ENCODE measurements at regions not wholly inside any gene's neighbourhood (a gene's known extent, or its start where the extent isn't known, plus 50 kb on each side); places are given as distances from the start of the nearest gene placed in this dataset.

GRCh38 chr20:57794600-57795341, 85.0 kb upstream of the PMEPA1 start:
- POLR2A ChIA-PET (ENCODE audit: unreplicated experiment), result no interaction called here
- no peak overlapping the region for H2BK20ac ChIP-seq (ENCODE audit: low read depth, low read length)

More at GRCh38 chr20:57794600-57795341, 85.0 kb upstream of the PMEPA1 start:
- H3K79me1 ChIP-seq (ENCODE audit: low read depth in 1 of 2, low read length in 2 of 2), result no peaks in the 10 kb centered on the region
- WGBS, 2 experiments (ENCODE audit: extremely low coverage in 2 of 2, insufficient read length in 1 of 2), result 63% methylated on average over 8 of the region's 21 CpGs; no CpG with 5 or more reads in 1 of the 2 experiments
- no peak overlapping the region for H2BK120ac ChIP-seq (ENCODE audit: low read depth, low read length)
- peak overlapping the region; percentile 13 for H2AK9ac ChIP-seq (replicated peaks; ENCODE audit: low read depth, low read length, poor library complexity)
- no peak for TF ChIP-seq POLR2A (IDR thresholded peaks at IDR 0.05; ENCODE audit: low read depth, low read length)
- no peak for TF ChIP-seq MAZ (IDR thresholded peaks at IDR 0.05; ENCODE audit: borderline replicate concordance, low read depth, low read length)
- no peak for TF ChIP-seq MXI1 (IDR thresholded peaks at IDR 0.05; ENCODE audit: borderline replicate concordance, low read depth, low read length)
- TF ChIP-seq NFE2L2 (IDR thresholded peaks at IDR 0.05; ENCODE audit: low read depth, low read length), result no peak
- TF ChIP-seq USF2 (IDR thresholded peaks at IDR 0.05; ENCODE audit: low read depth, low read length), result no peak
- no peak for TF ChIP-seq RCOR1 (IDR thresholded peaks at IDR 0.05; ENCODE audit: insufficient replicate concordance, low read length)
- no peak for TF ChIP-seq ELK1 (IDR thresholded peaks at IDR 0.05; ENCODE audit: borderline replicate concordance, low read depth, low read length)
- TF ChIP-seq CEBPB (IDR thresholded peaks at IDR 0.05; ENCODE audit: low read depth, low read length), result no peak
- no peak for TF ChIP-seq RFX5 (IDR thresholded peaks at IDR 0.05; ENCODE audit: low read depth, low read length)
- TF ChIP-seq SMC3 (IDR thresholded peaks at IDR 0.05; ENCODE audit: low read depth, low read length), result no peak
- TF ChIP-seq MAFK (IDR thresholded peaks at IDR 0.05; ENCODE audit: low read depth, low read length), result no peak
- no peak for TF ChIP-seq BHLHE40 (IDR thresholded peaks at IDR 0.05; ENCODE audit: low read depth, low read length)
- no peak for TF ChIP-seq RAD21 (IDR thresholded peaks at IDR 0.05; ENCODE audit: low read length)
- no peak for TF ChIP-seq CTCF (conservative IDR thresholded peaks at IDR 0.05; ENCODE audit: low read depth, low read length)
- TF ChIP-seq CHD1 (IDR thresholded peaks at IDR 0.05; ENCODE audit: low read depth, low read length), result no peak
- TF ChIP-seq FOS (IDR thresholded peaks at IDR 0.05; ENCODE audit: low read depth, low read length), result no peak
- H3K36me3 ChIP-seq (ENCODE audit: control insufficient read depth, insufficient read depth, low read length), result no peaks in the 10 kb centered on the region
- H2AK5ac ChIP-seq (ENCODE audit: low read depth, low read length), result no peak overlapping the region
- H3K4me2 ChIP-seq (ENCODE audit: low read depth, low read length), result no peak overlapping the region
- H2AFZ ChIP-seq (replicated peaks; ENCODE audit: low read length, poor library complexity), result peak overlapping the region; percentile 4
- no peak overlapping the region for H3K9ac ChIP-seq (ENCODE audit: low read depth, low read length)
- intact Hi-C loops (cut with micrococcal nuclease), result no loop called here
- no peaks in the 10 kb centered on the region for H3K9me3 ChIP-seq (ENCODE audit: control insufficient read depth, insufficient read depth, low read length)
- no peaks in the 10 kb centered on the region for H4K20me1 ChIP-seq (ENCODE audit: insufficient read depth, low read length)
- H3K4me3 ChIP-seq (ENCODE audit: insufficient read depth, low read depth, low read length), result no peak overlapping the region
- peak; percentile 3 for DNase-seq
- peaks cover 2% of the 10 kb centered on the region; the same call in 1 of the 2 replicates for H3K9me1 ChIP-seq (ENCODE audit: insufficient read depth, low read length)
- CTCF ChIA-PET, result no interaction called here
- no peak overlapping the region for H3K18ac ChIP-seq (ENCODE audit: low read depth, low read length)
- peaks cover 3% of the 10 kb centered on the region; the same call in 1 of the 2 replicates for H3K27me3 ChIP-seq (ENCODE audit: control insufficient read depth, insufficient read depth, low read length)
- no peak overlapping the region for H4K91ac ChIP-seq (ENCODE audit: insufficient read depth, low read depth, low read length)
- H3K4me1 ChIP-seq (ENCODE audit: control insufficient read depth, insufficient read depth, low read length), result no peaks in the 10 kb centered on the region
- H3K27ac ChIP-seq (ENCODE audit: insufficient read depth, low read length), result no peak overlapping the region
- no peak overlapping the region for H2BK5ac ChIP-seq (ENCODE audit: low read depth, low read length, poor library complexity, severe bottlenecking)
- in situ Hi-C loops (cut with MboI; ENCODE audit: low sequenced_read_pairs), result no loop called here
- no peak for ATAC-seq (ENCODE audit: low read depth)
- no peak overlapping the region for H3K14ac ChIP-seq (replicated peaks; ENCODE audit: low read depth, low read length)
- no peak overlapping the region for H2BK15ac ChIP-seq (ENCODE audit: low read depth, low read length)
- no peak overlapping the region for H3K4ac ChIP-seq (ENCODE audit: low read depth, low read length)
- H3K56ac ChIP-seq (ENCODE audit: extremely low read depth, insufficient read depth, low read length), result no peak overlapping the region
- BruUV-seq (replicated peaks), result no TSS peak
- H4K8ac ChIP-seq (ENCODE audit: low read depth in 2 of 2, low read length in 2 of 2), result no peak overlapping the region
- H4K5ac ChIP-seq (ENCODE audit: low read depth, low read length), result no peak overlapping the region
- H3K23ac ChIP-seq (ENCODE audit: low read depth, low read length), result no peak overlapping the region
- dilution Hi-C loops (cut with HindIII; ENCODE audit: low sequenced_read_pairs, unreplicated experiment), result no loop called here

Measured in IMR-90 (cell line).